K562 (cell line): ENCODE measurements at regions not wholly inside any gene's neighbourhood (a gene's known extent, or its start where the extent isn't known, plus 50 kb on each side); places are given as distances from the start of the nearest gene placed in this dataset.
A peak's percentile ranks its signal among the peaks of the same experiment; 100 is the strongest.

Source experiments
- CREM ChIP-seq: IDR thresholded peaks from 2 replicates; pipeline ENCODE4 v1.6.1; 2014; ENCODE audit warnings: antibody characterized with exemption, low read depth
- DACH1 ChIP-seq: fragments of 450-650 bp; IDR thresholded peaks from 2 replicates; pipeline ENCODE4 v1.6.1; 2018; ENCODE audit not compliant: partially characterized antibody
- E2F5 ChIP-seq: sonication (generic); formaldehyde crosslinking; IDR thresholded peaks from 2 replicates; pipeline ENCODE4 v1.8.0; 2022; ENCODE audit warnings: mild to moderate bottlenecking, missing genetic modification reagents
- GATAD2A ChIP-seq: fragments of 450-650 bp; IDR thresholded peaks from 2 replicates; pipeline ENCODE4 v1.6.1; 2017
- JUNB ChIP-seq: fragments of 450-650 bp; formaldehyde crosslinking; conservative IDR thresholded peaks from 2 replicates; pipeline ENCODE4 v1.4.0; 2020; ENCODE audit warnings: mild to moderate bottlenecking
- MAFG ChIP-seq: fragments of 450-650 bp; conservative IDR thresholded peaks from 2 replicates; pipeline ENCODE4 v1.6.1; 2016; ENCODE audit warnings: missing genetic modification characterization, missing compliant biosample characterization
- MAFK ChIP-seq: IDR thresholded peaks from 2 replicates; pipeline ENCODE4 v1.6.1; 2011; ENCODE audit warnings: low read length, improper control_type of control experiment
- MYNN ChIP-seq, 2 experiments: sonication (generic); formaldehyde crosslinking in 1 of 2; IDR thresholded peaks; 2 replicates each; pipeline versions ENCODE4 v1.5.0 to v1.6.1; 2016 to 2020; ENCODE audit warnings: antibody characterized with exemption in 1 of 2, missing genetic modification reagents in 1 of 2
- NCOR1 ChIP-seq: fragments of 450-650 bp; IDR thresholded peaks from 2 replicates; pipeline ENCODE4 v1.6.1; 2016; ENCODE audit warnings: mild to moderate bottlenecking, moderate library complexity
- NFE2 ChIP-seq: IDR thresholded peaks from 2 replicates; pipeline ENCODE4 v1.6.1; 2014; ENCODE audit warnings: antibody characterized with exemption, low read depth
- NFE2L1 ChIP-seq: fragments of 450-650 bp; IDR thresholded peaks from 2 replicates; pipeline ENCODE4 v1.6.1; 2016; ENCODE audit warnings: missing genetic modification characterization, low read depth, mild to moderate bottlenecking, missing compliant biosample characterization, moderate library complexity, borderline replicate concordance
- NRF1 ChIP-seq, 2 experiments: fragments of 450-650 bp; IDR thresholded peaks in 1 of 2; conservative IDR thresholded peaks in 1 of 2; 2 replicates each; pipeline ENCODE4 v1.6.1; 2014; ENCODE audit warnings: mild to moderate bottlenecking in 2 of 2
- PBX2 ChIP-seq, 2 experiments: IDR thresholded peaks in 1 of 2; conservative IDR thresholded peaks in 1 of 2; 2 replicates each; pipeline ENCODE4 v1.6.1; 2016; ENCODE audit warnings: low read depth in 2 of 2, mild to moderate bottlenecking in 1 of 2, missing compliant biosample characterization in 1 of 2, missing genetic modification characterization in 1 of 2, moderate library complexity in 1 of 2
- POLR2B ChIP-seq: fragments of 450-650 bp; IDR thresholded peaks from 2 replicates; pipeline ENCODE4 v1.6.1; 2018; ENCODE audit warnings: low read depth; ENCODE audit not compliant: partially characterized antibody
- SMARCA4 ChIP-seq: fragments of 450-650 bp; IDR thresholded peaks from 2 replicates; pipeline ENCODE4 v1.6.1; 2016
- TBP ChIP-seq: optimal IDR thresholded peaks from 2 replicates; pipeline ENCODE3; 2011; ENCODE audit warnings: low read depth, low read length, improper control_type of control experiment
- TFAP4 ChIP-seq: sonication (generic); formaldehyde crosslinking; IDR thresholded peaks from 2 replicates; pipeline ENCODE4 v1.8.0; 2022; ENCODE audit warnings: missing genetic modification reagents, mild to moderate bottlenecking, moderate library complexity, borderline replicate concordance
- UBTF ChIP-seq, 2 experiments: IDR thresholded peaks; 2 replicates each; pipeline ENCODE4 v1.6.1; 2012; ENCODE audit warnings: improper control_type of control experiment in 2 of 2, low read depth in 2 of 2, low read length in 2 of 2, borderline replicate concordance in 1 of 2
- ZNF316 ChIP-seq: fragments of 450-650 bp; IDR thresholded peaks from 2 replicates; pipeline ENCODE4 v1.6.1; 2016
- TF ChIP-seq, protein P1 (sequence below), 2 experiments: fragments of 450-650 bp in 1 of 2; sonication (generic) in 1 of 2; formaldehyde crosslinking in 1 of 2; IDR thresholded peaks in 1 of 2; conservative IDR thresholded peaks in 1 of 2; 2 replicates each; pipeline versions ENCODE4 v1.6.1 to v1.8.1; 2016 to 2023; ENCODE audit warnings: mild to moderate bottlenecking in 2 of 2, moderate library complexity in 2 of 2, inconsistent platforms in 1 of 2, missing genetic modification reagents in 1 of 2

DNA sequence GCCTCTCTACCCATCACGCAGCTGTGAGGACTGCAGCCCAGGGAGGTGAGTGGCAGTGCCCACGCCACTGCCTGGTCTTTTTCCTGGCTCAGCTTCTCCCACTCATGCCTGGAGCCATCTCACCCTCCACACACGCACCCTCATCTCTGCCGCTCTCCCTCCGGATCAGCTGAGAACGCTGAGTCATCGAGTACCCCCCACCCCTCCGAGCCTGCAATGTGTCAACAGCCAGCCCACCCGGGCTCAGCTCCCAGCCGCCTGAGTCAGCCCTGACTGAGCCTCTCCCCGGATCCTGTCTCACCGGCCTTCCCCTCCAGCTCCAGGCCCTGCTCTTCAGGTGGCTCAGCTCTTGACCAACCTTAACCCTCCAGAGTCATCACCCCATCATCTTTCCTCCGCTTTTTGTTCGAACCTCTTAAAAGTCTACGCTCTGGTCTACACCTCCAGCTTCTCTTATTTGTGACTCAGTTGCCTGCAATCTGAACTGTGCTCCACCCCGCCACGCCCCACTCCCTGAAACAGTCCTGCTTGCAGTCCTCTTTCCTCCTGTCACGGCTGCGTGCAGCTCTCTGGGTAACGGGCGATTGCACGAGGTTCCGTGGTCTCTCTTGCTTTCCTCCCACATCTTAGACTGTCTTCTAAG, 94.4 kb upstream of the ASAP2 start (continued):
- TF ChIP-seq PBX2 (CRISPR knock-in tag; IDR thresholded peaks at IDR 0.05; ENCODE audit: low read depth) (no peak), PBX2 (tag; conservative IDR thresholded peaks at IDR 0.05; ENCODE audit: low read depth) (no peak), NRF1 (conservative IDR thresholded peaks at IDR 0.05 in 1 of 2, IDR thresholded peaks at IDR 0.05 in 1 of 2) (0 out of 4 replicates have a peak, but pooled peaks of 1 of the 2 experiments have one; percentile 13), MYNN (IDR thresholded peaks at IDR 0.05) (peak; percentile 54; the same call in 1 of the 2 replicates), MYNN (CRISPR knock-in tag; IDR thresholded peaks at IDR 0.05) (no peak), NFE2 (peak; percentile 84), POLR2B (no peak), SMARCA4 (peak; percentile 69), UBTF (IDR thresholded peaks at IDR 0.05; ENCODE audit: borderline replicate concordance in 1 of 2, low read depth in 2 of 2, low read length in 2 of 2) (0 out of 4 replicates have a peak, but pooled peaks of 1 of the 2 experiments have one; percentile 63), DACH1 (peak; percentile 36), MAFG (tag) (peak; percentile 91), NCOR1 (peak; percentile 13; the same call in 1 of the 2 replicates), NFE2L1 (tag) (peak; percentile 65), ZNF316 (peak; percentile 96), CREM (no peak), TBP (no peak), E2F5 (CRISPR knock-in tag) (no peak), TFAP4 (CRISPR knock-in tag) (peak; percentile 83), GATAD2A (peak; percentile 66; the same call in 1 of the 2 replicates), JUNB (CRISPR knock-in tag) (no peak), MAFK (peak; percentile 63)
- TF ChIP-seq, protein P1, sequence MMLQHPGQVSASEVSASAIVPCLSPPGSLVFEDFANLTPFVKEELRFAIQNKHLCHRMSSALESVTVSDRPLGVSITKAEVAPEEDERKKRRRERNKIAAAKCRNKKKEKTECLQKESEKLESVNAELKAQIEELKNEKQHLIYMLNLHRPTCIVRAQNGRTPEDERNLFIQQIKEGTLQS (IDR thresholded peaks at IDR 0.05): peak; percentile 84
- TF ChIP-seq, protein P1 (CRISPR knock-in tag; conservative IDR thresholded peaks at IDR 0.05): no peak
